Testis (tissue), 2 donors: ENCODE measurements at regions not wholly inside any gene's neighbourhood (a gene's known extent, or its start where the extent isn't known, plus 50 kb on each side); places are given as distances from the start of the nearest gene placed in this dataset.

Source experiments
- DNase-seq: peaks from one replicate; pipeline ENCODE4 v3.0.0-alpha.2; 2019
- H3K27ac ChIP-seq, 2 donors: fragments of 200-600 bp; sonication (generic); one replicate each; pipeline ENCODE4 v1.5.1; 2019
- H3K27me3 ChIP-seq: fragments of 200-600 bp; sonication (generic); one replicate; pipeline ENCODE4 v1.5.1; 2019
- H3K36me3 ChIP-seq: fragments of 200-600 bp; sonication (generic); one replicate; pipeline ENCODE4 v1.5.1; 2017; ENCODE audit warnings: low read depth; ENCODE audit errors: missing control alignments
- H3K4me1 ChIP-seq: fragments of 200-600 bp; sonication (generic); one replicate; pipeline ENCODE4 v1.5.1; 2019
- H3K4me3 ChIP-seq, 2 donors: fragments of 200-600 bp; sonication (generic); one replicate each; pipeline ENCODE4 v1.5.1; 2017 to 2019
- H3K9me3 ChIP-seq: fragments of 200-600 bp; sonication (generic); one replicate; pipeline ENCODE4 v1.5.1; 2017
- CTCF ChIP-seq, 3 experiments: fragments of 450-650 bp in 2 of 3; fragments of 200-600 bp in 1 of 3; sonication (generic) in 1 of 3; IDR thresholded peaks; one replicate each; pipeline ENCODE4 v1.5.1; 2016 to 2019; ENCODE audit warnings: antibody characterized with exemption in 3 of 3, mild to moderate bottlenecking in 2 of 3, moderate library complexity in 1 of 3
- POLR2A ChIP-seq: fragments of 450-650 bp; IDR thresholded peaks from one replicate; pipeline ENCODE4 v1.6.1; 2017; ENCODE audit warnings: antibody characterized with exemption, mild to moderate bottlenecking, moderate library complexity
- WGBS, 2 donors: methylation state at CpG; one replicate each; pipeline ENCODE4 v1.1.5; 2018; 5-methylcytosine and 5-hydroxymethylcytosine counted together
- intact Hi-C: fragments of 100-400 bp; cut with DNase I; formaldehyde crosslinking; loops from one replicate; pipeline ENCODE4 v1.15.1; 2023; ENCODE audit warnings: low total_unique reads

- no peak for DNase-seq
- no peak overlapping the region for H3K27ac ChIP-seq
- TF ChIP-seq POLR2A = no peak
- TF ChIP-seq CTCF (IDR thresholded peaks at IDR 0.05) = no peak
- H3K36me3 ChIP-seq = no peaks in the 10 kb centered on the region
- H3K4me3 ChIP-seq = no peak overlapping the region
- H3K9me3 ChIP-seq = no peaks in the 10 kb centered on the region
- no peaks in the 10 kb centered on the region for H3K4me1 ChIP-seq
- intact Hi-C loops = no loop called here
- WGBS, 2 donors = 73 to 78% methylated on average over 9 to 10 of the region's 10 CpGs
- no peaks in the 10 kb centered on the region for H3K27me3 ChIP-seq
Observed at GRCh38 chr5:3217114-3217513, 378.5 kb upstream of the IRX1 start.

- Histone ChIP-seq H3K27me3 (no peaks in the 10 kb centered on the region), H3K9me3 (no peaks in the 10 kb centered on the region), H3K4me1 (no peaks in the 10 kb centered on the region), H3K4me3 (no peak overlapping the region), H3K27ac (no peak overlapping the region), H3K36me3 (no peaks in the 10 kb centered on the region)
- intact Hi-C loops = no loop called here
- no peak for DNase-seq
- 85 to 90% methylated on average over 7 of the region's 7 CpGs for WGBS, 2 donors
- TF ChIP-seq CTCF (IDR thresholded peaks at IDR 0.05) = no peak
- TF ChIP-seq POLR2A = no peak
Observed at GRCh38 chr5:3216386-3216785, 379.2 kb upstream of the IRX1 start.

- DNase-seq = no peak
- WGBS, 2 donors = 90 to 95% methylated on average over 2 to 12 of the region's 12 CpGs
- Histone ChIP-seq H3K27ac (no peak overlapping the region), H3K4me1 (no peaks in the 10 kb centered on the region), H3K27me3 (no peaks in the 10 kb centered on the region), H3K36me3 (no peaks in the 10 kb centered on the region), H3K4me3 (no peak overlapping the region), H3K9me3 (no peaks in the 10 kb centered on the region)
- intact Hi-C loops = no loop called here
- TF ChIP-seq CTCF (IDR thresholded peaks at IDR 0.05) (no peak), POLR2A (no peak)
Observed at GRCh38 chr5:3214838-3215374, 380.7 kb upstream of the IRX1 start.

GRCh38 chr5:3214396-3214795 lies 381.2 kb upstream of the IRX1 start:
- Histone ChIP-seq H3K9me3 (no peaks in the 10 kb centered on the region), H3K27me3 (no peaks in the 10 kb centered on the region), H3K4me1 (no peaks in the 10 kb centered on the region), H3K4me3 (no peak overlapping the region), H3K36me3 (no peaks in the 10 kb centered on the region), H3K27ac (no peak overlapping the region)
- TF ChIP-seq CTCF (IDR thresholded peaks at IDR 0.05) (no peak), POLR2A (no peak)
- intact Hi-C loops = no loop called here
- 79 to 83% methylated on average over 8 of the region's 8 CpGs for WGBS, 2 donors
- DNase-seq = no peak

- H3K27ac ChIP-seq = no peak overlapping the region
- H3K4me3 ChIP-seq = no peak overlapping the region
- H3K36me3 ChIP-seq = no peaks in the 10 kb centered on the region
- no peaks in the 10 kb centered on the region for H3K9me3 ChIP-seq
- H3K27me3 ChIP-seq = no peaks in the 10 kb centered on the region
- WGBS, 2 donors = 57 to 77% methylated on average over 15 of the region's 15 CpGs
- no peak for DNase-seq
- intact Hi-C loops = no loop called here
- TF ChIP-seq POLR2A (no peak), CTCF (IDR thresholded peaks at IDR 0.05) (no peak)
- no peaks in the 10 kb centered on the region for H3K4me1 ChIP-seq
Observed at GRCh38 chr5:3212869-3213268, 382.8 kb upstream of the IRX1 start.
